A673 (cell line): ENCODE measurements at regions not wholly inside any gene's neighbourhood (a gene's known extent, or its start where the extent isn't known, plus 50 kb on each side); places are given as distances from the start of the nearest gene placed in this dataset.

Source experiments
- BruUV-seq: library from RNA; stranded (reverse); fragments of 400-500 nt; replicated peaks from 2 replicates; lab custom pipeline; 2021; lab: Mats Ljungman, UMichigan
- CTCF ChIA-PET: fragments of 300-600 bp; sonication (Branson Sonifier 250); formaldehyde crosslinking; loops from one replicate; lab custom pipeline; 2022; ENCODE audit warnings: antibody characterized with exemption; lab: Charles Lee
- POLR2A ChIA-PET: fragments of 300-600 bp; sonication (Branson Sonifier 250); formaldehyde crosslinking; loops from one replicate; lab custom pipeline; 2022; ENCODE audit warnings: antibody characterized with exemption; ENCODE audit not compliant: low non-redundant PET; lab: Charles Lee
- DNase-seq: peaks from one replicate; pipeline ENCODE4 v3.0.0-alpha.2; 2015; ENCODE audit warnings: low spot score
- H3K27ac ChIP-seq: fragments of 200-600 bp; sonication (generic); 2 replicates; pipeline ENCODE4 v1.5.1; 2016; ENCODE audit warnings: mixed run types, low read depth, mild to moderate bottlenecking, mixed read lengths, antibody characterized with exemption, low read length; ENCODE audit not compliant: poor library complexity, severe bottlenecking
- H3K27me3 ChIP-seq: fragments of 200-600 bp; sonication (generic); replicated peaks from 2 replicates; pipeline ENCODE4 v1.6.1; 2017; ENCODE audit warnings: mixed run types, low read depth, mild to moderate bottlenecking, mixed read lengths, antibody characterized with exemption, low read length; ENCODE audit not compliant: insufficient read depth, poor library complexity
- H3K36me3 ChIP-seq: fragments of 200-600 bp; sonication (generic); 2 replicates; pipeline ENCODE4 v1.6.1; 2016; ENCODE audit warnings: mixed run types, mild to moderate bottlenecking, mixed read lengths, antibody characterized with exemption, low read length; ENCODE audit not compliant: insufficient read depth, poor library complexity, severe bottlenecking
- H3K4me1 ChIP-seq: fragments of 200-600 bp; sonication (generic); 2 replicates; pipeline ENCODE4 v1.6.1; 2017; ENCODE audit warnings: mixed run types, mild to moderate bottlenecking, mixed read lengths, antibody characterized with exemption, low read length; ENCODE audit not compliant: insufficient read depth, poor library complexity, severe bottlenecking
- H3K4me3 ChIP-seq: fragments of 200-600 bp; sonication (generic); 2 replicates; pipeline ENCODE4 v1.5.1; 2016; ENCODE audit warnings: low read depth, mixed run types, mild to moderate bottlenecking, mixed read lengths, low read length; ENCODE audit not compliant: poor library complexity, severe bottlenecking
- H3K9me3 ChIP-seq: fragments of 200-600 bp; sonication (generic); 2 replicates; pipeline ENCODE4 v1.6.1; 2016; ENCODE audit warnings: mixed run types, low read depth, mild to moderate bottlenecking, mixed read lengths, antibody characterized with exemption, low read length; ENCODE audit not compliant: poor library complexity, severe bottlenecking
- EZH2 ChIP-seq: fragments of 200-600 bp; sonication (generic); IDR thresholded peaks from 2 replicates; pipeline ENCODE4 v1.6.1; 2017; ENCODE audit warnings: borderline replicate concordance, low read depth, mild to moderate bottlenecking, mixed read lengths, antibody characterized with exemption, low read length; ENCODE audit not compliant: poor library complexity, severe bottlenecking
- intact Hi-C: fragments of 100-400 bp; cut with micrococcal nuclease; formaldehyde crosslinking; loops from one replicate; pipeline ENCODE4 v1.10.0; 2022; ENCODE audit not compliant: unreplicated experiment
- TF ChIP-seq, protein P1 (sequence below): fragments of 300-800, 200-600 bp; sonication (generic); conservative IDR thresholded peaks from 2 replicates; pipeline ENCODE4 v1.5.1; 2017; ENCODE audit warnings: low read depth, mild to moderate bottlenecking, antibody characterized with exemption, low read length, moderate library complexity, mixed read lengths

DNA sequence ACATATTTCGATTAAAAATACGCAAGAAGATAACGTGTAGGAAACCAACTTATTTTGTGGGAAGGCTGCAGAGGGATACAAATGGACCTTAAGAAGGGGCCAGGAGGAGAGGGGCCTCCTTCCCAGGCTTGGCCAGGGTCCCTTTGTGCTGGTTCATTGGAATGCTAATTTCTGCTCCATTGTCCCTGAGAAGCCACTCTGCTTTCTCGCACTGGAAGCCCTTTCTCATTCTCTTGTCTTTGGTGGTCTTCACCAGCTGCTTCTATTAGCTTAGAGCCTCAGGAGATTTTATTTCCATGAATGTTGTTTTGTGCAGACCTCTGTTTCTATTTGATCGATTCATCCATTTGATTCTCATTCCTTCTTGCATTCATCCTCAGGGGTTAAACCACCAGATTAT is 325.4 kb downstream of the TMEM38B start:
- H3K27me3 ChIP-seq = no peaks in the 10 kb centered on the region
- BruUV-seq = no TSS peak
- H3K9me3 ChIP-seq = no peaks in the 10 kb centered on the region
- H3K4me1 ChIP-seq = no peaks in the 10 kb centered on the region
- CTCF ChIA-PET = no interaction called here
- H3K36me3 ChIP-seq = no peaks in the 10 kb centered on the region
- TF ChIP-seq EZH2 = no peak
- TF ChIP-seq, protein P1, sequence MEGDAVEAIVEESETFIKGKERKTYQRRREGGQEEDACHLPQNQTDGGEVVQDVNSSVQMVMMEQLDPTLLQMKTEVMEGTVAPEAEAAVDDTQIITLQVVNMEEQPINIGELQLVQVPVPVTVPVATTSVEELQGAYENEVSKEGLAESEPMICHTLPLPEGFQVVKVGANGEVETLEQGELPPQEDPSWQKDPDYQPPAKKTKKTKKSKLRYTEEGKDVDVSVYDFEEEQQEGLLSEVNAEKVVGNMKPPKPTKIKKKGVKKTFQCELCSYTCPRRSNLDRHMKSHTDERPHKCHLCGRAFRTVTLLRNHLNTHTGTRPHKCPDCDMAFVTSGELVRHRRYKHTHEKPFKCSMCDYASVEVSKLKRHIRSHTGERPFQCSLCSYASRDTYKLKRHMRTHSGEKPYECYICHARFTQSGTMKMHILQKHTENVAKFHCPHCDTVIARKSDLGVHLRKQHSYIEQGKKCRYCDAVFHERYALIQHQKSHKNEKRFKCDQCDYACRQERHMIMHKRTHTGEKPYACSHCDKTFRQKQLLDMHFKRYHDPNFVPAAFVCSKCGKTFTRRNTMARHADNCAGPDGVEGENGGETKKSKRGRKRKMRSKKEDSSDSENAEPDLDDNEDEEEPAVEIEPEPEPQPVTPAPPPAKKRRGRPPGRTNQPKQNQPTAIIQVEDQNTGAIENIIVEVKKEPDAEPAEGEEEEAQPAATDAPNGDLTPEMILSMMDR = no peak
- intact Hi-C loops = no loop called here
- H3K27ac ChIP-seq = no peak overlapping the region
- no peak for DNase-seq
- H3K4me3 ChIP-seq = no peak overlapping the region
- POLR2A ChIA-PET = no interaction called here

DNA sequence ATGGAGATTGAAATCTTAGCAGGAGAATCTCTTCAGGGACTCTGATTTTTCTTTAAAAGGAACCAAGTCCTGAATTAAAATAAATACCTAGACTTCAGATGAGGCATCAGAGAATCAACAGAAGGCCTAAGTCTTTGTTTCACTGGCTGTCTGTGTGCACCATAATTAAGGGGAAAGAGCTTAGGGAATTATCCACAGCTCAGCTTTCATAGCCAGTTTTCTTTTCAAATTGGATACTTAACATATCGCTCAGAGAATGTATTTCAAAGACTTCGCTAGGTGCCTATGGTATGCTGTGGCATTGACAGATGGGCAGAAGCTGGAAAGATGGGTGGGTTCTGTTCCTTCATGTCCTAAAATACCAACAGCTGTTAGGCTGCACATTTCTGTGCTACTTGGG is 325.8 kb downstream of the TMEM38B start:
- Histone ChIP-seq H3K27ac (no peak overlapping the region), H3K4me3 (no peak overlapping the region), H3K27me3 (no peaks in the 10 kb centered on the region), H3K9me3 (no peaks in the 10 kb centered on the region), H3K36me3 (no peaks in the 10 kb centered on the region), H3K4me1 (no peaks in the 10 kb centered on the region)
- ChIA-PET POLR2A (no interaction called here), CTCF (no interaction called here)
- intact Hi-C loops = no loop called here
- no peak for DNase-seq
- BruUV-seq = no TSS peak
- TF ChIP-seq EZH2 = no peak
- TF ChIP-seq, protein P1 = no peak

DNA sequence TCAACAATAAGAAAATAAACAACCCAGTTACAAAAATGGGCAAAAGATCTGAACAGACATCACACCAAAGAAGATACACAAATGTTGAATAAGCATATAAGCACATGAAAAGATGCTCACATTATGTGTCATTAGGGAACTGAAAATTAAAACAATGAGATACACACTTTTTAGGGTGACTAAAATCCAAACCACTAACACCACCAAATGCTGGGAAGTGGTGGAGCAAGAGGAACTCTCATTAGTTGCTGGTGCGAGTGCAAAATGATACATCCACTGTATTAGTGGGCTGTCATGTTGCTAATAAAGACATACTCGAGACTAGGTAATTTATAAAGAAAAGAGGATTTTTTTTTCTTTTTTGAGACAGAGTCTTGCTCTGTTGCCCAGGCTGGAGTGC is 329.1 kb downstream of the TMEM38B start:
- Histone ChIP-seq H3K36me3 (no peaks in the 10 kb centered on the region), H3K27ac (no peak overlapping the region), H3K27me3 (no peaks in the 10 kb centered on the region), H3K9me3 (no peaks in the 10 kb centered on the region), H3K4me3 (no peak overlapping the region), H3K4me1 (no peaks in the 10 kb centered on the region)
- intact Hi-C loops = no loop called here
- TF ChIP-seq, protein P1 = no peak
- no peak for TF ChIP-seq EZH2
- BruUV-seq = no TSS peak
- CTCF ChIA-PET = no interaction called here
- DNase-seq = no peak
- POLR2A ChIA-PET = no interaction called here
